Stomach (tissue), 4 donors: ENCODE measurements at regions not wholly inside any gene's neighbourhood (a gene's known extent, or its start where the extent isn't known, plus 50 kb on each side); places are given as distances from the start of the nearest gene placed in this dataset.

Source experiments
- EP300 ChIP-seq: sonication (generic); formaldehyde crosslinking; IDR thresholded peaks from one replicate; pipeline ENCODE4 v1.6.1; 2017; ENCODE audit warnings: antibody characterized with exemption
- POLR2A ChIP-seq, 4 donors: fragments of 450-650 bp; IDR thresholded peaks; one replicate each; pipeline ENCODE4 v1.6.1; 2016; ENCODE audit warnings: antibody characterized with exemption in 4 of 4, control low read depth in 2 of 4, mild to moderate bottlenecking in 1 of 4, moderate library complexity in 1 of 4
- POLR2AphosphoS5 ChIP-seq, 3 donors: sonication (generic); formaldehyde crosslinking; IDR thresholded peaks; one replicate each; pipeline ENCODE4 v1.6.1; 2016; ENCODE audit warnings: antibody characterized with exemption in 3 of 3
- TF ChIP-seq, protein P1 (sequence below), 7 experiments: fragments of 450-650 bp in 4 of 7; fragments of 200-600 bp in 3 of 7; sonication (generic) in 3 of 7; IDR thresholded peaks; one replicate each; pipeline ENCODE4 v1.5.1; 2016 to 2019; ENCODE audit warnings: antibody characterized with exemption in 7 of 7, control low read depth in 2 of 7, mild to moderate bottlenecking in 1 of 7

DNA sequence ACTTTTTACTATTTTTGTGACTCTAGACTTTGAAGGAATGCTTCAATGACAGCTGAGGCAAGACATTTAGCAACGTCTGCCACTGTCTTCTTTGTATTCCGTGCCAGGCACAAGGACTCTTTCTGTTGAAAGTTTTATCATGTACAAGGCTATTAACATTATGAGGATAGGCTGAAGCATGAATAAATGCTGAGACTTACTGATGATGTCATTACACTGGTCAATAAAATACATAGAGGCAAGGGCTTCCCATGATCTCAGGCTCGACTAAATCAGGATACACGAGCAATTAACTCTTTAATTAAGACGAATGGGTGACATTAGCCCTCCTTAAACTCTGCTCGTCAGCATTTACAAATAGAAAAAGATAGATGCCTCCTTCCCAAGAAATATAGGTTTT lies 1393.3 kb upstream of the WWC1 start:
- TF ChIP-seq, protein P1, sequence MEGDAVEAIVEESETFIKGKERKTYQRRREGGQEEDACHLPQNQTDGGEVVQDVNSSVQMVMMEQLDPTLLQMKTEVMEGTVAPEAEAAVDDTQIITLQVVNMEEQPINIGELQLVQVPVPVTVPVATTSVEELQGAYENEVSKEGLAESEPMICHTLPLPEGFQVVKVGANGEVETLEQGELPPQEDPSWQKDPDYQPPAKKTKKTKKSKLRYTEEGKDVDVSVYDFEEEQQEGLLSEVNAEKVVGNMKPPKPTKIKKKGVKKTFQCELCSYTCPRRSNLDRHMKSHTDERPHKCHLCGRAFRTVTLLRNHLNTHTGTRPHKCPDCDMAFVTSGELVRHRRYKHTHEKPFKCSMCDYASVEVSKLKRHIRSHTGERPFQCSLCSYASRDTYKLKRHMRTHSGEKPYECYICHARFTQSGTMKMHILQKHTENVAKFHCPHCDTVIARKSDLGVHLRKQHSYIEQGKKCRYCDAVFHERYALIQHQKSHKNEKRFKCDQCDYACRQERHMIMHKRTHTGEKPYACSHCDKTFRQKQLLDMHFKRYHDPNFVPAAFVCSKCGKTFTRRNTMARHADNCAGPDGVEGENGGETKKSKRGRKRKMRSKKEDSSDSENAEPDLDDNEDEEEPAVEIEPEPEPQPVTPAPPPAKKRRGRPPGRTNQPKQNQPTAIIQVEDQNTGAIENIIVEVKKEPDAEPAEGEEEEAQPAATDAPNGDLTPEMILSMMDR (IDR thresholded peaks at IDR 0.05) = no peak
- TF ChIP-seq POLR2A (IDR thresholded peaks at IDR 0.05) (no peak), POLR2AphosphoS5 (IDR thresholded peaks at IDR 0.05) (no peak), EP300 (no peak)
